Lung (tissue), 11 donors: ENCODE measurements at regions not wholly inside any gene's neighbourhood (a gene's known extent, or its start where the extent isn't known, plus 50 kb on each side); places are given as distances from the start of the nearest gene placed in this dataset.

Experiments used
- ATAC-seq: fragments of 200-7000 bp; cut with Tn5 transposase; one replicate; pipeline ENCODE4 v1.9.1; 2020; ENCODE audit warnings: moderate number of reproducible peaks; ENCODE audit not compliant: insufficient read depth, low FRiP score
- DNase-seq, 3 donors: peaks; one replicate each; pipeline ENCODE4 v3.0.0-alpha.2; 2013 to 2017
- H3K27ac ChIP-seq, 2 donors: one replicate each; pipeline ENCODE4 v1.5.1; 2013; ENCODE audit warnings: mild to moderate bottlenecking in 2 of 2, moderate library complexity in 2 of 2, control low read depth in 1 of 2, inconsistent platforms in 1 of 2, low read depth in 1 of 2, low read length in 1 of 2
- H3K27me3 ChIP-seq, 3 donors: one replicate each; pipeline ENCODE4 v1.5.1; 2013; ENCODE audit warnings: low read length in 2 of 3; ENCODE audit not compliant: control insufficient read depth in 3 of 3, insufficient read depth in 3 of 3
- H3K36me3 ChIP-seq, 4 donors: one replicate each; pipeline ENCODE4 v1.5.1; 2013; ENCODE audit warnings: low read length in 4 of 4, mild to moderate bottlenecking in 1 of 4, moderate library complexity in 1 of 4; ENCODE audit not compliant: control insufficient read depth in 4 of 4, insufficient read depth in 4 of 4
- H3K4me1 ChIP-seq, 5 donors: one replicate each; pipeline ENCODE4 v1.5.1; 2013; ENCODE audit warnings: low read length in 5 of 5, mild to moderate bottlenecking in 2 of 5, moderate library complexity in 1 of 5; ENCODE audit not compliant: control insufficient read depth in 5 of 5, insufficient read depth in 5 of 5
- H3K4me3 ChIP-seq: one replicate; pipeline ENCODE4 v1.5.1; 2013; ENCODE audit warnings: mild to moderate bottlenecking, control low read depth, moderate library complexity
- H3K9ac ChIP-seq, 2 donors: one replicate each; pipeline ENCODE4 v1.5.1; 2013; ENCODE audit warnings: low read length in 2 of 2, control low read depth in 1 of 2; ENCODE audit not compliant: insufficient read depth in 1 of 2
- H3K9me3 ChIP-seq, 4 donors: one replicate each; pipeline ENCODE4 v1.5.1; 2013; ENCODE audit warnings: low read length in 3 of 4, mild to moderate bottlenecking in 1 of 4, moderate library complexity in 1 of 4; ENCODE audit not compliant: control insufficient read depth in 4 of 4, insufficient read depth in 3 of 4
- whole genome bisulfite sequencing, 2 donors: extraction: QIAGEN DNeasy Blood & Tissue Kit; methylation state at CpG; one replicate each; pipeline ENCODE4 v1.1.7; 2013; 5-methylcytosine and 5-hydroxymethylcytosine counted together
- TF ChIP-seq, protein P1 (sequence below): IDR thresholded peaks from 2 replicates; pipeline ENCODE4 v1.5.1; 2012; ENCODE audit warnings: mild to moderate bottlenecking; ENCODE audit errors: control extremely low read depth, extremely low read depth
- donor health status: control.
- donor health status: control.
- donor health status: Bipolar disorder and iron deficiency.
- donor health status: healthy.
- donor health status: DM: yes; HTN: yes; CAD: no.

DNA sequence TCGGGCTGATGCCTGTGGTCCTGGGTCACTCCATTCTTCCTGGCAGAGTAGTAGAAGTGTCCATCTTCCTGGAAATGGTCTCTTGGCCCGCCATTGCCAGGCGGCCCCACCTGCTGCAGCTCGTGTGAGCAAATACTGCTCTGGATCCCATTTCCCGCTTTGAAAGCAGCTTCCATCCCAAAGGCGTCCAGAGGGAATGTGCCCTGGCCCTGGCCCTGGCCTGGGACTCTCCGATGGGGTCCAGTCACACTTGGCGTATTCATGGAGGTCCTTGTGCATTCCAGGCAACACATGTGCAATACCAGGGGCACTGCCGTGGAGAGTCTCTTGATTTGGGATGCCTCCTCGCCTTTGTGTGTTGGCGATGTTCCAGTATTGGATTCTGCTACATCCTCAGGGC lies 111.1 kb downstream of the SNRPN start:
- TF ChIP-seq, protein P1, sequence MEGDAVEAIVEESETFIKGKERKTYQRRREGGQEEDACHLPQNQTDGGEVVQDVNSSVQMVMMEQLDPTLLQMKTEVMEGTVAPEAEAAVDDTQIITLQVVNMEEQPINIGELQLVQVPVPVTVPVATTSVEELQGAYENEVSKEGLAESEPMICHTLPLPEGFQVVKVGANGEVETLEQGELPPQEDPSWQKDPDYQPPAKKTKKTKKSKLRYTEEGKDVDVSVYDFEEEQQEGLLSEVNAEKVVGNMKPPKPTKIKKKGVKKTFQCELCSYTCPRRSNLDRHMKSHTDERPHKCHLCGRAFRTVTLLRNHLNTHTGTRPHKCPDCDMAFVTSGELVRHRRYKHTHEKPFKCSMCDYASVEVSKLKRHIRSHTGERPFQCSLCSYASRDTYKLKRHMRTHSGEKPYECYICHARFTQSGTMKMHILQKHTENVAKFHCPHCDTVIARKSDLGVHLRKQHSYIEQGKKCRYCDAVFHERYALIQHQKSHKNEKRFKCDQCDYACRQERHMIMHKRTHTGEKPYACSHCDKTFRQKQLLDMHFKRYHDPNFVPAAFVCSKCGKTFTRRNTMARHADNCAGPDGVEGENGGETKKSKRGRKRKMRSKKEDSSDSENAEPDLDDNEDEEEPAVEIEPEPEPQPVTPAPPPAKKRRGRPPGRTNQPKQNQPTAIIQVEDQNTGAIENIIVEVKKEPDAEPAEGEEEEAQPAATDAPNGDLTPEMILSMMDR, result no peak
- Histone ChIP-seq H3K36me3 (peaks cover 59 to 98% (median 81%) of the 10 kb centered on the region in 4 donors), H3K4me3 (no peak overlapping the region), H3K9me3 (peaks cover 41 to 100% (median 78%) of the 10 kb centered on the region in 4 donors), H3K9ac (no peak overlapping the region), H3K27ac (no peak overlapping the region), H3K4me1 (no peaks in the 10 kb centered on the region), H3K27me3 (no peaks in the 10 kb centered on the region)
- DNase-seq (no peak), ATAC-seq (no peak)
- WGBS, 2 donors, result 88 to 90% methylated on average over 11 of the region's 11 CpGs

DNA sequence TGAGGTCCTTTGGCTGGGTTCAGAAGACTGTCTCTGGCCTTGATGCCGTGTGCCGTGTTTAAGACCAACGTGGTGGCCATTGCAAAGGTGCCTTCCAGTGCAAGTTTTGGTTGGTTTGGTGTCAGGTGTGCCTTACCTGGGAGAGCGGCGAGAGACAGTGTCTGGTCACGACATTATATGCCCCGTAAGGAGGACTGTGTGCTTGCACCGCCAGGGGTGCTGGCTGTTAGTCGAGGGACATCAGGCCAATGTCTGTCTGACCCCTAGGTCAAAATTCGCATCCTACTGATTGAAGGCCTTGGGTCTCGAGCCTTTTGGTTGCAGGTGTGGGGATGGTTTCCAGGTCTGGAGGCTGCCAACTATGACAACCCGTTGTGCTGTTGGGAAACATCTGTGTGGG lies 111.9 kb downstream of the SNRPN start:
- TF ChIP-seq, protein P1, result no peak
- no peak overlapping the region for H3K9ac ChIP-seq
- peaks cover 61 to 98% (median 83%) of the 10 kb centered on the region in 4 donors for H3K36me3 ChIP-seq
- no peaks in the 10 kb centered on the region for H3K27me3 ChIP-seq
- DNase-seq (no peak), ATAC-seq (no peak)
- H3K4me3 ChIP-seq, result no peak overlapping the region
- no peak overlapping the region for H3K27ac ChIP-seq
- no peaks in the 10 kb centered on the region for H3K4me1 ChIP-seq
- 89% methylated on average over 12 of the region's 12 CpGs for WGBS, 2 donors
- peaks cover 49 to 100% (median 78%) of the 10 kb centered on the region in 4 donors for H3K9me3 ChIP-seq

DNA sequence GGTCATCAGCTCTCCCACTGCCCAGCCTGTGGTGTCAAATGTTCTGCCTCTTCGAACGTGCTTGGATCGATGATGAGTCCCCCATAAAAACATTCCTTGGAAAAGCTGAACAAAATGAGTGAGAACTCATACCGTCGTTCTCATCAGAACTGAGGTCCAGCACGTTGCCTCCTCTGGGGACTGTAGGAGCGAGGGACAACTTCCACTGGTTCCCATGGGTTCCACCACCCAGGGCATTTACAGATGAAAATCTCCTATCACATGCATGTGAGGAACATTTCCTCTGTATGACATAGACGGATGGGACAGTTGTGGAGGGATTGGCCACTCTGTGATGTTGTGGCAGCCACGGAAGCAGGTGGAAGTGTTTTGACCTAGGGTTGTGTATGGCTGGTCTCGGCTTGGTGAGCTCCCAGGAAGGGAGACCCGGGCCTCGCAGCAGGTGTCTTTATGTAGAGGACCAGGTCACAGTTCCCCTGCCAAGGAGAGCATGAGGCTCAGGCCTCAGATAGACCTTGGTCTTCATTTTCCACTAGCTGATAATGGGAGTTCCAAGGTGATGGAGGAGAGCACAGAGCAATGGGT lies 113.0 kb downstream of the SNRPN start:
- no peak for DNase-seq

More for the DNA sequence above, 113.0 kb downstream of the SNRPN start:
- no peak for ATAC-seq
- peaks cover 50 to 100% (median 82%) of the 10 kb centered on the region in 4 donors for H3K9me3 ChIP-seq
- H3K27ac ChIP-seq, result no peak overlapping the region
- TF ChIP-seq, protein P1, result no peak
- no peaks in the 10 kb centered on the region for H3K4me1 ChIP-seq
- H3K36me3 ChIP-seq, result peaks cover 59 to 98% (median 86%) of the 10 kb centered on the region in 4 donors
- WGBS, 2 donors, result 89 to 91% methylated on average over 12 of the region's 12 CpGs
- no peaks in the 10 kb centered on the region for H3K27me3 ChIP-seq
- no peak overlapping the region for H3K4me3 ChIP-seq
- H3K9ac ChIP-seq, result no peak overlapping the region
